ENCODE measurements at regions not wholly inside any gene's neighbourhood (a gene's known extent, or its start where the extent isn't known, plus 50 kb on each side); places are given as distances from the start of the nearest gene placed in this dataset.
A peak's percentile ranks its signal among the peaks of the same experiment; 100 is the strongest.
"Not testable (repeated sequence)": the region's sequence is repeated elsewhere in the genome, so short reads cannot be mapped to it uniquely, and the experiment has no call there.

DNA sequence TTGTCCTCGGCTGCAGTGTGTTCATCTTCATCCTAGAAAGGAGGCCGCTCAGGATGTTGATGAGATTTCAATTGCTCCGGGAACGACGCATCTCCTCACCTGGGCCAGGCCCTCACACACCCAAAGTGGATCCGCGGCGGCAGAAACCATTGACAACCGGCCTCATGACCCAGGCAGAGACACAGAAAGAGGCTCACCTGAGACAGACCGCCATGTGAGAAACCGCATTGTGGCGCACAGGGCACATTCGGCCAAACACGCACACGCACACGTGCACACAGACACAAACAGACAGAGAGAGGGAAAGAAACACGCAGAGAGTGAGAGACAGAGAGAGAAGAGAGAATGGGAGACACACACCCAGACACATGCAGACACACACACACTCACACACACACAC lies 3879.3 kb downstream of the SRGAP2C start:
- intact Hi-C loops (cut with DNase I); DNase-seq: not testable (repeated sequence)

DNA sequence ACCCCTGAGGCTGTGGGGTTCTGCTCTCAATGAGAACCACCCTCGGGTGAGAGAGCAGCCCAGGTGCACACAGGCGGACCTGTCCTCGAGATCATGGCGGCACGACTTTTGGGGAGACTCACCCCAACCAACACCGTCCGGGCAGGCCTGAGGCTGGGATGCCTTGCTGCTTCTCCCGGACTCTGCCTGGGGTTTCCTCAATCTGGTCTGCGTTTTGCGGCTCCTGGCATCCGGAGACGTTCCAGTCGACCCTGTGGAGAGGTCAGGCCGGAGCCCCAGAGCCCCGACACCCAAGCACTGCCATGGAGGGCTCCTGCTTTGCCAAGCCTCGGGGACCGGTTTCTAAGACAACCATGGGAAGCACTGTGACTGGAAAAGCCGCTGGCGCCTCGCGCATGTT lies 3879.7 kb downstream of the SRGAP2C start:
- intact Hi-C loops (cut with DNase I) = no loop called here
- no peaks in the 10 kb centered on the region for H3K27me3 ChIP-seq (ENCODE audit: control insufficient read depth, insufficient read depth)
- H3K4me1 ChIP-seq (ENCODE audit: control insufficient read depth, insufficient read depth, low read length) = no peaks in the 10 kb centered on the region
- H3K27ac ChIP-seq (ENCODE audit: low read length) = no peak overlapping the region
- DNase-seq (no peak), ATAC-seq (no peak)
- no peak overlapping the region for H3K4me3 ChIP-seq (ENCODE audit: low read length)
- no peaks in the 10 kb centered on the region for H3K9me3 ChIP-seq (ENCODE audit: control insufficient read depth, low read length)
- WGBS = 84% methylated on average over 21 of the region's 21 CpGs

More for the DNA sequence above, 3879.3 kb downstream of the SRGAP2C start:
- not testable (repeated sequence) for H3K9me3 ChIP-seq (ENCODE audit: control insufficient read depth, low read length); H3K27me3 ChIP-seq (ENCODE audit: control insufficient read depth, insufficient read depth); H3K4me3 ChIP-seq (ENCODE audit: low read length); H3K4me1 ChIP-seq (ENCODE audit: control insufficient read depth, insufficient read depth, low read length); ATAC-seq; H3K27ac ChIP-seq (ENCODE audit: low read length)
- WGBS = 89% methylated on average over 15 of the region's 17 CpGs

DNA sequence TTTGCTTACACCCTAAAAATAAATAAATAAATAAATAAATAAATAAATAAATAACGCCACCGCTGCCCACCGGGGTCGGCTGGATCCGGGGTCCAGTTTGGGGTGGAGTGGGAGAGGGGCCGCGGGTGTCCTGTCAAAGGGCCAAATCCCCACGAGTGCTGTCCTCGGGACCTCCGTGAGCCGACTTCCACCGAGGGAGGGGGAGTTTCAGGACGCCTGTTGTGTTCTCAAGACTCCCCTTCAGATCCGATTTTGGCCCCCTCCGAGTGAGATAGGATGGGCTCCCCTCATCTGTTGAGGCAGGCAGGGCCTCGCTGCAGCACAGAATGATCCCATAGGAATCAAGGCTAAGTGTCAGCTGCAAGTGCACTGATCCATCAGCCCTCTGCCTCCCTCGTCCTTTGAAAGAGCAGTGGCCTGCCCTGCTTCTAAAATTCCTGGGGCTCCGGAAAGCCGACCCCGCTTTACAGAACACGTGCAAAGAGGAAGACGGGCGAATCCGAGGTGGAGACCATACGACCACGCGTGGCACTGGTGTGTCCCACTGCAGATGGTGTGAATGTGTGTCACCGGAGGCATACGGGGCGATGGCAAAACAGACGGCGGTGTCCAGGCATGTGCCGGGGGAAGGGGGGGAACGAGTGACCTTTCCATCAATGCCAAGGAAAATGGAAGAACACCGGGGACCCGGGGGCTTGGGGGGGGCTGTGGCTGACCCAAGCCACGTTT lies 3880.5 kb downstream of the SRGAP2C start:
- H3K27ac ChIP-seq (ENCODE audit: low read length) = no peak overlapping the region
- DNase-seq (peak in 1 of 3 donors; percentile 50), ATAC-seq (no peak)
- WGBS = 81% methylated on average over 37 of the region's 37 CpGs
- H3K9me3 ChIP-seq (ENCODE audit: control insufficient read depth, low read length) = no peaks in the 10 kb centered on the region
- intact Hi-C loops (cut with DNase I) = no loop called here
- H3K27me3 ChIP-seq (ENCODE audit: control insufficient read depth, insufficient read depth) = no peaks in the 10 kb centered on the region
- no peaks in the 10 kb centered on the region for H3K4me1 ChIP-seq (ENCODE audit: control insufficient read depth, insufficient read depth, low read length)
- no peak overlapping the region for H3K4me3 ChIP-seq (ENCODE audit: low read length)

DNA sequence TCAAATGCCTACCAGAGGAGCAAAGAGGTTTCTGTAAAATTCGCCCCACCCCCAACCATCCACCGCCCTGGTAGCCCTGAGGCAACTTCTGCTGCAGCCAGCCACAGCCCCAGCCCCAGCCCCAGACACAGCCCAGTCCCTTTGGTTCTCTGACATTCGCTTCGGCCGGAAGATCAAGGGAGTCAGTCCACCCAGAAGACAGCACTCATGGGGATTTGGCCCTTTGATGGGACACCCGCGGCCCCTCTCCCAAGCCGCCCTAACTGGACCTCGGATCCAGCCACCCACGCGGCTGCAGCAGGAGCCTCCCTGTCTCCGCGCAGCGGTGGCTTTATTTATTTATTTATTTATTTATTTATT lies 3881.0 kb downstream of the SRGAP2C start:
- H3K27me3 ChIP-seq (ENCODE audit: control insufficient read depth, insufficient read depth) = no peaks in the 10 kb centered on the region
- no peaks in the 10 kb centered on the region for H3K9me3 ChIP-seq (ENCODE audit: control insufficient read depth, low read length)
- no peak for ATAC-seq
- WGBS = 82% methylated on average over 14 of the region's 14 CpGs
- H3K27ac ChIP-seq (ENCODE audit: low read length) = no peak overlapping the region
- no peak for DNase-seq
- intact Hi-C loops (cut with DNase I) = no loop called here
- H3K4me1 ChIP-seq (ENCODE audit: control insufficient read depth, insufficient read depth, low read length) = no peaks in the 10 kb centered on the region
- no peak overlapping the region for H3K4me3 ChIP-seq (ENCODE audit: low read length)

DNA sequence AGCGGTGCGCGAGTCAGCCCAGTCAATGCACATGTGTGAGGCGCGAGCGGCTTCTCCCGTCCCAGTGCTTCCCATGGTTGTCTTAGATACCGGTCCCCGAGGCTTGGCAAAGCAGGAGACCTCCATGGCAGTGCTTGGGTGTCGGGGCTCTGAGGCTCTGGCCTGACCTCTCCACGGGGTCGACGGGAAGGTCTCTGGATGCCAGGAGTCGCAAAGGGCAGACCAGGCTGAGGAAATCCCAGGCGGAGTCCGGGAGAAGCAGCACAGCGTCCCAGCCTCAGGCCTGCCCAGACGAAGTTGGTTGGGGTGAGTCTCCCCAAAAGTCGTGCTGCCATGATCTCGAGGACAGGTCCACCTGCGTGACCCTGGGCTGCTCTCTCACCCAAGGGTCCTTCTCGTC lies 3881.6 kb downstream of the SRGAP2C start:
- Histone ChIP-seq H3K9me3 (ENCODE audit: control insufficient read depth, low read length) (no peaks in the 10 kb centered on the region), H3K27me3 (ENCODE audit: control insufficient read depth, insufficient read depth) (no peaks in the 10 kb centered on the region), H3K4me3 (ENCODE audit: low read length) (no peak overlapping the region), H3K27ac (ENCODE audit: low read length) (no peak overlapping the region), H3K4me1 (ENCODE audit: control insufficient read depth, insufficient read depth, low read length) (no peaks in the 10 kb centered on the region)
- ATAC-seq (no peak), DNase-seq (no peak)
- WGBS = 85% methylated on average over 22 of the region's 22 CpGs
- intact Hi-C loops (cut with DNase I) = no loop called here

DNA sequence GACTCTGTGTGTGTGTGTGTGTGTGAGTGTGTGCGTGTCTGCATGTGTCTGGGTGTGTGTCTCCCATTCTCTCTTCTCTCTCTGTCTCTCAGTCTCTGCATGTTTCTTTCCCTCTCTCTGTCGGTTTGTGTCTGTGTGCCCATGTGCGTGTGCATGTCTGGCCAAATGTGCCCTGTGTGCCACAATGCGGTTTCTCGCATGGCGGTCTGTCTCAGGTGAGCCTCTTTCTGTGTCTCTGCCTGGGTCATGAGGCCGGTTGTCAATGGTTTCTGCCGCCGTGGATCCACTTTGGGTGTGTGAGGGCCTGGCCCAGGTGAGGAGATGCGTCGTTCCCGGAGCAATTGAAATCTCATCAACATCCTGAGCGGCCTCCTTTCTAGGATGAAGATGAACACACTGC lies 3882.1 kb downstream of the SRGAP2C start:
- intact Hi-C loops (cut with DNase I); H3K27me3 ChIP-seq (ENCODE audit: control insufficient read depth, insufficient read depth); H3K27ac ChIP-seq (ENCODE audit: low read length); H3K4me1 ChIP-seq (ENCODE audit: control insufficient read depth, insufficient read depth, low read length); DNase-seq; ATAC-seq; H3K4me3 ChIP-seq (ENCODE audit: low read length); H3K9me3 ChIP-seq (ENCODE audit: control insufficient read depth, low read length): not testable (repeated sequence)
- WGBS = 82% methylated on average over 12 of the region's 13 CpGs

- DNase-seq = no peak
- Histone ChIP-seq H3K9me3 (ENCODE audit: control insufficient read depth, low read length) (peaks cover 2% of the 10 kb centered on the region), H3K4me1 (ENCODE audit: control insufficient read depth, insufficient read depth, low read length) (no peaks in the 10 kb centered on the region), H3K4me3 (ENCODE audit: low read length) (no peak overlapping the region), H3K27me3 (ENCODE audit: control insufficient read depth, insufficient read depth) (no peaks in the 10 kb centered on the region), H3K27ac (ENCODE audit: low read length) (no peak overlapping the region)
- no peak for ATAC-seq
- intact Hi-C loops (cut with DNase I) = no loop called here
- 70% methylated on average over 18 of the region's 18 CpGs for WGBS
Measured at GRCh38 chr1:125080077-125080476, 3895.3 kb downstream of the SRGAP2C start.

GRCh38 chr1:125085720-125086591 lies 3901.2 kb downstream of the SRGAP2C start:
- WGBS = 61% methylated on average over 108 of the region's 108 CpGs
- H3K4me1 ChIP-seq (ENCODE audit: control insufficient read depth, insufficient read depth, low read length) = no peaks in the 10 kb centered on the region
- H3K9me3 ChIP-seq (ENCODE audit: control insufficient read depth, low read length) = no peaks in the 10 kb centered on the region
- intact Hi-C loops (cut with DNase I) = no loop called here
- DNase-seq (peak in 1 of 3 donors; percentile 54), ATAC-seq (no peak)
- no peaks in the 10 kb centered on the region for H3K27me3 ChIP-seq (ENCODE audit: control insufficient read depth, insufficient read depth)
- H3K27ac ChIP-seq (ENCODE audit: low read length) = no peak overlapping the region
- H3K4me3 ChIP-seq (ENCODE audit: low read length) = no peak overlapping the region

- no peak overlapping the region for H3K4me3 ChIP-seq (ENCODE audit: low read length)
- no peak for ATAC-seq
- no peaks in the 10 kb centered on the region for H3K9me3 ChIP-seq (ENCODE audit: control insufficient read depth, low read length)
- no peaks in the 10 kb centered on the region for H3K27me3 ChIP-seq (ENCODE audit: control insufficient read depth, insufficient read depth)
- intact Hi-C loops (cut with DNase I) = no loop called here
- H3K27ac ChIP-seq (ENCODE audit: low read length) = no peak overlapping the region
- no peaks in the 10 kb centered on the region for H3K4me1 ChIP-seq (ENCODE audit: control insufficient read depth, insufficient read depth, low read length)
- 53% methylated on average over 45 of the region's 45 CpGs for WGBS
- DNase-seq = no peak
Measured at GRCh38 chr1:125086611-125087010, 3901.8 kb downstream of the SRGAP2C start.

GRCh38 chr1:125087247-125087646 lies 3902.5 kb downstream of the SRGAP2C start:
- DNase-seq = no peak

DNA sequence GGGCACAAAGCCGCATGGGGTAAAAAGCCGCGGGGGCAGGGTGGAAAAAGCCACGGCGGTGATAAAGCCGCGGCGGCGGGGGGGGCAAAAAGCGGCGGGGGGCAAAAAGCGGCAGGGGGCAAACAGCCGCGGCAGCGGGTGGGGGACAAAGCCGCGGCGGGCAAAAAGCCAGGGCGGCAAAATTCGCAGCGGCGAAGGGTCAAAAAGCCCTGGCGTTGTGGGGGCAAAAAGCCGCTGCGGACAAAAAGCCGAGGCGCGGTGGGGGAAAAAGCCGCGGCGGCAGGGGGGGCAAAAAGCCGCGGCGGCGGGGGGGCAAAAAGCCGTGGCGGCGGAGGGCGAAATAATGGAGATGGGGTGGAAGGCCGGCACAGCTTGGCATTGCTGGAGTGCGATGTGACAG lies 3902.9 kb downstream of the SRGAP2C start:
- WGBS = 43% methylated on average over 41 of the region's 41 CpGs
- no peak for DNase-seq

More at GRCh38 chr1:125087247-125087646, 3902.5 kb downstream of the SRGAP2C start:
- Histone ChIP-seq H3K27ac (ENCODE audit: low read length) (no peak overlapping the region), H3K4me3 (ENCODE audit: low read length) (no peak overlapping the region), H3K4me1 (ENCODE audit: control insufficient read depth, insufficient read depth, low read length) (no peaks in the 10 kb centered on the region), H3K27me3 (ENCODE audit: control insufficient read depth, insufficient read depth) (no peaks in the 10 kb centered on the region), H3K9me3 (ENCODE audit: control insufficient read depth, low read length) (no peaks in the 10 kb centered on the region)
- 43% methylated on average over 54 of the region's 55 CpGs for WGBS
- no peak for ATAC-seq
- intact Hi-C loops (cut with DNase I) = no loop called here

More for the DNA sequence above, 3902.9 kb downstream of the SRGAP2C start:
- no peaks in the 10 kb centered on the region for H3K27me3 ChIP-seq (ENCODE audit: control insufficient read depth, insufficient read depth)
- H3K4me1 ChIP-seq (ENCODE audit: control insufficient read depth, insufficient read depth, low read length) = no peaks in the 10 kb centered on the region
- no peak for ATAC-seq
- intact Hi-C loops (cut with DNase I) = no loop called here
- H3K4me3 ChIP-seq (ENCODE audit: low read length) = no peak overlapping the region
- no peak overlapping the region for H3K27ac ChIP-seq (ENCODE audit: low read length)
- no peaks in the 10 kb centered on the region for H3K9me3 ChIP-seq (ENCODE audit: control insufficient read depth, low read length)

Data from right cardiac atrium (tissue), 5 donors.